GM23248 (cell line): ENCODE measurements at regions not wholly inside any gene's neighbourhood (a gene's known extent, or its start where the extent isn't known, plus 50 kb on each side); places are given as distances from the start of the nearest gene placed in this dataset.

Experiments
- EZH2 ChIP-seq: fragments of 200-600 bp; sonication (generic); IDR thresholded peaks from 2 replicates; pipeline ENCODE4 v1.6.1; 2018; ENCODE audit warnings: antibody characterized with exemption, mild to moderate bottlenecking; ENCODE audit not compliant: insufficient read depth, poor library complexity, severe bottlenecking
- EZH2phosphoT487 ChIP-seq: fragments of 200-600 bp; sonication (generic); IDR thresholded peaks from 2 replicates; pipeline ENCODE4 v1.6.1; 2018; ENCODE audit warnings: antibody characterized with exemption, moderate library complexity, mild to moderate bottlenecking, low read depth; ENCODE audit not compliant: insufficient read depth

DNA sequence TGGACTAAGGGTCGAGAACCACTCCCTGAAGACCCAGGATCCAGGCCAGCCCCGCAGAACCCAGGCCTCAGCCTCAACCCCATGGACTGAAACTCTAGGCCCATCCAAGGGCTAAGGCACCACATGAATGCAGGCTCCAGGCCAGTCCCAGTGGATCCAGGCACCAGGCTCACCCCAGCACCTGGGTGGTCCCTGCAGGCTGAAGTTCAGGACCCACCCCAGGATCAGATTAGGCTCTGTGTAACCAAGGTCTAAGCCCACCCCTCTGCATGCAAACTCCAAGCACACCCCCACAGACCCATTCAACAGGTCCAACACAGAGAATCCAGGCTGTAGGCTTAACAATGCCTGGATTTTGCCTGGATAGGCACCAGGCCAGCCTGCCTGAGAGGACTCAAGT lies 1876.2 kb downstream of the PCDH9 start:
- no peak for TF ChIP-seq EZH2
- no peak for TF ChIP-seq EZH2phosphoT487
